HCT116 (cell line): ENCODE measurements at regions not wholly inside any gene's neighbourhood (a gene's known extent, or its start where the extent isn't known, plus 50 kb on each side); places are given as distances from the start of the nearest gene placed in this dataset.

ENCODE experiments used
- ATAC-seq: fragments of 200-7000 bp; cut with Tn5 transposase; 2 replicates; pipeline ENCODE4 v1.9.1; 2020; ENCODE audit warnings: mild to moderate bottlenecking, moderate library complexity
- BruUV-seq: library from RNA; stranded (reverse); fragments of 400-500 nt; replicated peaks from 2 replicates; lab custom pipeline; 2021; lab: Mats Ljungman, UMichigan
- CTCF ChIA-PET: fragments of 300-600 bp; sonication (Branson Sonifier 250); formaldehyde crosslinking; loops from one replicate; lab custom pipeline; 2021; ENCODE audit warnings: antibody characterized with exemption; lab: Charles Lee
- POLR2A ChIA-PET: fragments of 300-600, 350-600 bp; sonication (Branson Sonifier 250); formaldehyde crosslinking; loops from one replicate; lab custom pipeline; 2021; ENCODE audit warnings: antibody characterized with exemption; lab: Charles Lee
- RAD21 ChIA-PET, 2 experiments: fragments of 300-600 bp; sonication (Branson Sonifier 250); formaldehyde crosslinking; loops; one replicate each; lab custom pipeline; 2023; ENCODE audit warnings: low total read pairs in 2 of 2; ENCODE audit not compliant: uncharacterized antibody in 2 of 2, unreplicated experiment in 2 of 2, low non-redundant PET in 1 of 2; lab: Charles Lee
- DNase-seq: peaks from one replicate; pipeline ENCODE4 v3.0.0-alpha.2; 2010; ENCODE audit warnings: low read depth, low spot score
- H2AFZ ChIP-seq: fragments of 200-600 bp; shearing (Covaris generic), sonication (generic); 2 replicates; pipeline ENCODE4 v1.6.1; 2017; ENCODE audit warnings: low read depth, mixed run types, mixed read lengths, antibody characterized with exemption, low read length; ENCODE audit not compliant: poor library complexity, severe bottlenecking
- H3K27ac ChIP-seq: 2 replicates; pipeline ENCODE4 v1.5.1; 2012; ENCODE audit warnings: low read depth, low read length
- H3K27me3 ChIP-seq: fragments of 200-600 bp; sonication (generic); 2 replicates; pipeline ENCODE4 v1.6.1; 2016; ENCODE audit warnings: mixed run types, low read length, mixed read lengths; ENCODE audit not compliant: insufficient read depth
- H3K36me3 ChIP-seq, 2 experiments: fragments of 200-500 bp in 1 of 2; fragments of 200-600 bp in 1 of 2; sonication (Bioruptor generic) in 1 of 2; sonication (generic) in 1 of 2; 2 replicates each; pipeline versions ENCODE4 v1.5.1 to v1.6.1; 2014 to 2016; ENCODE audit warnings: low read length in 2 of 2, inconsistent platforms in 1 of 2, mixed read lengths in 1 of 2, mixed run types in 1 of 2; ENCODE audit not compliant: insufficient read depth in 2 of 2, control insufficient read depth in 1 of 2
- H3K4me1 ChIP-seq, 2 experiments: fragments of 200-600 bp in 1 of 2; sonication (generic) in 1 of 2; 2 replicates each; pipeline versions ENCODE4 v1.5.1 to v1.6.1; 2012 to 2017; ENCODE audit warnings: low read length in 2 of 2, inconsistent platforms in 1 of 2, mild to moderate bottlenecking in 1 of 2, mixed read lengths in 1 of 2, mixed run types in 1 of 2, moderate library complexity in 1 of 2; ENCODE audit not compliant: insufficient read depth in 2 of 2, control insufficient read depth in 1 of 2
- H3K4me2 ChIP-seq: fragments of 200-600 bp; sonication (generic); 2 replicates; pipeline ENCODE4 v1.6.1; 2017; ENCODE audit warnings: mixed run types, low read length, mixed read lengths
- H3K4me3 ChIP-seq, 2 experiments: fragments of 200-600 bp in 1 of 2; sonication (generic) in 1 of 2; replicated peaks in 1 of 2; 2 replicates each; pipeline ENCODE4 v1.5.1; 2011 to 2016; ENCODE audit warnings: low read length in 2 of 2, control low read depth in 1 of 2, low read depth in 1 of 2, mild to moderate bottlenecking in 1 of 2, mixed read lengths in 1 of 2, mixed run types in 1 of 2
- H3K79me2 ChIP-seq: fragments of 200-600 bp; sonication (generic); 2 replicates; pipeline ENCODE4 v1.6.1; 2017; ENCODE audit warnings: mild to moderate bottlenecking, mixed run types, low read length, moderate library complexity, mixed read lengths; ENCODE audit not compliant: insufficient read depth
- H3K9ac ChIP-seq: fragments of 200-600 bp; sonication (generic); 2 replicates; pipeline ENCODE4 v1.6.1; 2016; ENCODE audit warnings: low read length, mixed read lengths
- H3K9me2 ChIP-seq: fragments of 200-600 bp; sonication (generic), shearing (Covaris generic); 2 replicates; pipeline ENCODE4 v1.6.1; 2017; ENCODE audit warnings: mixed run types, mild to moderate bottlenecking, moderate library complexity; ENCODE audit not compliant: insufficient read depth
- H3K9me3 ChIP-seq, 2 experiments: fragments of 200-500 bp in 1 of 2; fragments of 200-600 bp in 1 of 2; sonication (Bioruptor generic) in 1 of 2; sonication (generic) in 1 of 2; 2 replicates each; pipeline ENCODE4 v1.6.1; 2014 to 2017; ENCODE audit warnings: low read length in 2 of 2, mixed read lengths in 2 of 2, inconsistent platforms in 1 of 2, low read depth in 1 of 2, mild to moderate bottlenecking in 1 of 2, mixed run types in 1 of 2, moderate library complexity in 1 of 2; ENCODE audit not compliant: control insufficient read depth in 1 of 2, insufficient read depth in 1 of 2
- H4K20me1 ChIP-seq: fragments of 200-600 bp; sonication (generic), shearing (Covaris generic); 2 replicates; pipeline ENCODE4 v1.6.1; 2017; ENCODE audit warnings: mixed run types, mild to moderate bottlenecking, moderate library complexity; ENCODE audit not compliant: insufficient read depth
- CEBPB ChIP-seq: IDR thresholded peaks from 2 replicates; pipeline ENCODE4 v1.6.1; 2012; ENCODE audit warnings: low read depth
- CTCF ChIP-seq, 3 experiments: fragments of 200-600 bp in 1 of 3; sonication (generic) in 1 of 3; IDR thresholded peaks in 2 of 3; conservative IDR thresholded peaks in 1 of 3; 2 replicates each; pipeline ENCODE4 v1.5.1; 2012 to 2017; ENCODE audit warnings: low read depth in 2 of 3, low read length in 2 of 3, antibody characterized with exemption in 1 of 3, borderline replicate concordance in 1 of 3, control low read depth in 1 of 3, mild to moderate bottlenecking in 1 of 3, mixed read lengths in 1 of 3, mixed run types in 1 of 3, moderate library complexity in 1 of 3; ENCODE audit not compliant: insufficient read depth in 1 of 3
- EGR1 ChIP-seq: IDR thresholded peaks from 2 replicates; pipeline ENCODE4 v1.6.1; 2012; ENCODE audit warnings: low read depth
- ELF1 ChIP-seq: IDR thresholded peaks from 2 replicates; pipeline ENCODE4 v1.6.1; 2012; ENCODE audit warnings: low read depth, borderline replicate concordance
- JUND ChIP-seq: IDR thresholded peaks from 2 replicates; pipeline ENCODE4 v1.6.1; 2012
- RAD21 ChIP-seq: IDR thresholded peaks from 2 replicates; pipeline ENCODE4 v1.6.1; 2012; ENCODE audit warnings: low read depth, mild to moderate bottlenecking
- SP1 ChIP-seq: IDR thresholded peaks from 2 replicates; pipeline ENCODE4 v1.6.1; 2012; ENCODE audit warnings: low read depth
- TCF7L2 ChIP-seq: IDR thresholded peaks from 2 replicates; pipeline ENCODE4 v1.7.0; 2011; ENCODE audit warnings: borderline replicate concordance, inconsistent platforms; ENCODE audit not compliant: insufficient read depth, insufficient read length; ENCODE audit errors: extremely low read depth
- YY1 ChIP-seq: IDR thresholded peaks from 2 replicates; pipeline ENCODE4 v1.6.1; 2011; ENCODE audit warnings: low read length, low read depth, moderate library complexity, mild to moderate bottlenecking; ENCODE audit not compliant: insufficient replicate concordance; ENCODE audit errors: extremely low read depth
- ZFX ChIP-seq: fragments of 450-650 bp; IDR thresholded peaks from 2 replicates; pipeline ENCODE4 v1.6.1; 2017
- ZNF274 ChIP-seq: fragments of 200-500 bp; sonication (Bioruptor generic); IDR thresholded peaks from 2 replicates; pipeline ENCODE4 v1.6.1; 2014; ENCODE audit warnings: mild to moderate bottlenecking, low read depth, low read length, inconsistent platforms
- intact Hi-C: fragments of 100-400 bp; cut with micrococcal nuclease; formaldehyde crosslinking; loops from 2 replicates; pipeline ENCODE4 v1.10.0; 2022
- TF ChIP-seq, protein P1 (sequence below): IDR thresholded peaks from 2 replicates; pipeline ENCODE4 v1.6.1; 2012; ENCODE audit warnings: low read depth
- TF ChIP-seq, protein P2 (sequence below): IDR thresholded peaks from 2 replicates; pipeline ENCODE4 v1.6.1; 2011; ENCODE audit warnings: mild to moderate bottlenecking, low read length, moderate library complexity; ENCODE audit not compliant: insufficient replicate concordance; ENCODE audit errors: extremely low read depth

- no peak overlapping the region for H2AFZ ChIP-seq
- ATAC-seq = no peak
- no TSS peak for BruUV-seq
- no peaks in the 10 kb centered on the region for H3K27me3 ChIP-seq
- no peak overlapping the region for H3K27ac ChIP-seq
- intact Hi-C loops = no loop called here
- no peaks in the 10 kb centered on the region for H3K9me2 ChIP-seq
- no peaks in the 10 kb centered on the region for H3K4me1 ChIP-seq
- ChIA-PET CTCF (no interaction called here), POLR2A (no interaction called here), RAD21 (no interaction called here)
- H3K9ac ChIP-seq = no peak overlapping the region
- peaks cover 11 to 12% of the 10 kb centered on the region in 2 experiments; a peak in 2 of 4 replicates for H3K9me3 ChIP-seq
- H4K20me1 ChIP-seq = no peaks in the 10 kb centered on the region
- no peak overlapping the region for H3K4me2 ChIP-seq
- no peak overlapping the region for H3K4me3 ChIP-seq
- no peak for DNase-seq
- H3K79me2 ChIP-seq = no peaks in the 10 kb centered on the region
- TF ChIP-seq TCF7L2 = no peak
- TF ChIP-seq, protein P1, sequence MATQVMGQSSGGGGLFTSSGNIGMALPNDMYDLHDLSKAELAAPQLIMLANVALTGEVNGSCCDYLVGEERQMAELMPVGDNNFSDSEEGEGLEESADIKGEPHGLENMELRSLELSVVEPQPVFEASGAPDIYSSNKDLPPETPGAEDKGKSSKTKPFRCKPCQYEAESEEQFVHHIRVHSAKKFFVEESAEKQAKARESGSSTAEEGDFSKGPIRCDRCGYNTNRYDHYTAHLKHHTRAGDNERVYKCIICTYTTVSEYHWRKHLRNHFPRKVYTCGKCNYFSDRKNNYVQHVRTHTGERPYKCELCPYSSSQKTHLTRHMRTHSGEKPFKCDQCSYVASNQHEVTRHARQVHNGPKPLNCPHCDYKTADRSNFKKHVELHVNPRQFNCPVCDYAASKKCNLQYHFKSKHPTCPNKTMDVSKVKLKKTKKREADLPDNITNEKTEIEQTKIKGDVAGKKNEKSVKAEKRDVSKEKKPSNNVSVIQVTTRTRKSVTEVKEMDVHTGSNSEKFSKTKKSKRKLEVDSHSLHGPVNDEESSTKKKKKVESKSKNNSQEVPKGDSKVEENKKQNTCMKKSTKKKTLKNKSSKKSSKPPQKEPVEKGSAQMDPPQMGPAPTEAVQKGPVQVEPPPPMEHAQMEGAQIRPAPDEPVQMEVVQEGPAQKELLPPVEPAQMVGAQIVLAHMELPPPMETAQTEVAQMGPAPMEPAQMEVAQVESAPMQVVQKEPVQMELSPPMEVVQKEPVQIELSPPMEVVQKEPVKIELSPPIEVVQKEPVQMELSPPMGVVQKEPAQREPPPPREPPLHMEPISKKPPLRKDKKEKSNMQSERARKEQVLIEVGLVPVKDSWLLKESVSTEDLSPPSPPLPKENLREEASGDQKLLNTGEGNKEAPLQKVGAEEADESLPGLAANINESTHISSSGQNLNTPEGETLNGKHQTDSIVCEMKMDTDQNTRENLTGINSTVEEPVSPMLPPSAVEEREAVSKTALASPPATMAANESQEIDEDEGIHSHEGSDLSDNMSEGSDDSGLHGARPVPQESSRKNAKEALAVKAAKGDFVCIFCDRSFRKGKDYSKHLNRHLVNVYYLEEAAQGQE = no peak
- TF ChIP-seq, all 23 proteins: peak for 0
- no peaks in the 10 kb centered on the region for H3K36me3 ChIP-seq
Observed at GRCh38 chr3:76668653-76669052, 371.2 kb upstream of the ROBO2 start.

DNA sequence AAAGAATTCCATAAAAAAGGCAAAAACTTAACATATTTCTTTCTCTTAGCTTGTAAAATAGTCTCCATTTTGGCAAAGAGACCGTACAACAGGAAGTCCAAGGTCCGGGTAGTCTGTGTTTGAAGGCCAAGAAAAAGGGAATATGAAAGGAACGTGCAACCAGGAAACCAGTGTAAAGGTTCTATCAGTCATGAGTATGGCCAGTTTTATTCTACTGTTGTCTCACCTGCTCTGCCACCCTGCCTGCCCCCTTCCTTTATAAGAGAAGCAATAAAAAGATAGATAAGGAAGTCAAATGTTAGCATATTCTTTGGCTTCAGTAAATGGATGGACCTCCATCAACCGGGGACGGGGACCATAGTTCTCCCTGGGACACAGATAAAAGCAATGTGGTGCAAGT lies 370.6 kb upstream of the ROBO2 start:
- intact Hi-C loops = no loop called here
- H3K9ac ChIP-seq = no peak overlapping the region
- H3K27me3 ChIP-seq = no peaks in the 10 kb centered on the region
- no peaks in the 10 kb centered on the region for H3K9me2 ChIP-seq
- no peak overlapping the region for H3K4me2 ChIP-seq
- H3K36me3 ChIP-seq = no peaks in the 10 kb centered on the region
- H3K79me2 ChIP-seq = no peaks in the 10 kb centered on the region
- ATAC-seq (no peak), DNase-seq (no peak)
- H2AFZ ChIP-seq = no peak overlapping the region
- H4K20me1 ChIP-seq = no peaks in the 10 kb centered on the region
- ChIA-PET CTCF (no interaction called here), RAD21 (no interaction called here), POLR2A (no interaction called here)
- no peak overlapping the region for H3K27ac ChIP-seq
- no peak overlapping the region for H3K4me3 ChIP-seq
- H3K9me3 ChIP-seq = peaks cover 7 to 15% of the 10 kb centered on the region in 2 experiments; a peak in 2 of 4 replicates
- BruUV-seq = no TSS peak
- H3K4me1 ChIP-seq = no peaks in the 10 kb centered on the region
- no peak for TF ChIP-seq ZFX
- TF ChIP-seq RAD21 = no peak
- TF ChIP-seq SP1 = no peak
- TF ChIP-seq EGR1 = no peak
- TF ChIP-seq ZNF274 = no peak
- no peak for TF ChIP-seq ELF1
- TF ChIP-seq TCF7L2 = no peak
- TF ChIP-seq CTCF (IDR thresholded peaks at IDR 0.05 in 2 of 3, conservative IDR thresholded peaks at IDR 0.05 in 1 of 3; ENCODE audit: borderline replicate concordance in 1 of 3, insufficient read depth in 1 of 3, low read depth in 2 of 3, low read length in 2 of 3) = no peak
- no peak for TF ChIP-seq JUND
- TF ChIP-seq YY1 = no peak
- no peak for TF ChIP-seq CEBPB
- TF ChIP-seq, protein P2, sequence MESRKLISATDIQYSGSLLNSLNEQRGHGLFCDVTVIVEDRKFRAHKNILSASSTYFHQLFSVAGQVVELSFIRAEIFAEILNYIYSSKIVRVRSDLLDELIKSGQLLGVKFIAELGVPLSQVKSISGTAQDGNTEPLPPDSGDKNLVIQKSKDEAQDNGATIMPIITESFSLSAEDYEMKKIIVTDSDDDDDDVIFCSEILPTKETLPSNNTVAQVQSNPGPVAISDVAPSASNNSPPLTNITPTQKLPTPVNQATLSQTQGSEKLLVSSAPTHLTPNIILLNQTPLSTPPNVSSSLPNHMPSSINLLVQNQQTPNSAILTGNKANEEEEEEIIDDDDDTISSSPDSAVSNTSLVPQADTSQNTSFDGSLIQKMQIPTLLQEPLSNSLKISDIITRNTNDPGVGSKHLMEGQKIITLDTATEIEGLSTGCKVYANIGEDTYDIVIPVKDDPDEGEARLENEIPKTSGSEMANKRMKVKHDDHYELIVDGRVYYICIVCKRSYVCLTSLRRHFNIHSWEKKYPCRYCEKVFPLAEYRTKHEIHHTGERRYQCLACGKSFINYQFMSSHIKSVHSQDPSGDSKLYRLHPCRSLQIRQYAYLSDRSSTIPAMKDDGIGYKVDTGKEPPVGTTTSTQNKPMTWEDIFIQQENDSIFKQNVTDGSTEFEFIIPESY = no peak
